ENCODE measurements at regions not wholly inside any gene's neighbourhood (a gene's known extent, or its start where the extent isn't known, plus 50 kb on each side); places are given as distances from the start of the nearest gene placed in this dataset.

DNA sequence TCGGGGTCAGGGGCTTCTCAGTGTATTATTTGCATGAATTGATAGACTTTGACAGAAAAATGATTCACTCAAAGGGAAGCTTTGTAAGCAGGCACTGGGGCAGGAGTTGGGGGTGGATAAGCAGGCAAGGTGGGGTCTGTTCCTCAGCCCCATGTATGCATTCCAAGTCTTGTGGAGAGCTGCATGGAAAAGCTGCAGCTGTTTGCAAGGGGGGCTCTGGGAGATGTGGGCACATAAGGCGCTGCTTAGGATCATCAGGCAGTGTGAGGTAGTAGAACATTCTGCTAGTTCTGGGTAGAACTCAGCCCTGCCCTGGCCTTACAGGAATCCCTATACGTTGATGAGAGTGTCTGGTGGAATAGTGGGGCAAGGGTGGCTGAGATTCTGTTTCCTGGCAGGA, 154.2 kb upstream of the LRIG1 start:
- ATAC-seq (ENCODE audit: low FRiP score in 2 of 2), result no peak
- DNase-seq, result no peak
- no peaks in the 10 kb centered on the region for H3K4me1 ChIP-seq
- H3K4me3 ChIP-seq, result no peak overlapping the region
- H3K27me3 ChIP-seq, result no peaks in the 10 kb centered on the region
- H3K27ac ChIP-seq, result no peak overlapping the region
- TF ChIP-seq, protein P1, sequence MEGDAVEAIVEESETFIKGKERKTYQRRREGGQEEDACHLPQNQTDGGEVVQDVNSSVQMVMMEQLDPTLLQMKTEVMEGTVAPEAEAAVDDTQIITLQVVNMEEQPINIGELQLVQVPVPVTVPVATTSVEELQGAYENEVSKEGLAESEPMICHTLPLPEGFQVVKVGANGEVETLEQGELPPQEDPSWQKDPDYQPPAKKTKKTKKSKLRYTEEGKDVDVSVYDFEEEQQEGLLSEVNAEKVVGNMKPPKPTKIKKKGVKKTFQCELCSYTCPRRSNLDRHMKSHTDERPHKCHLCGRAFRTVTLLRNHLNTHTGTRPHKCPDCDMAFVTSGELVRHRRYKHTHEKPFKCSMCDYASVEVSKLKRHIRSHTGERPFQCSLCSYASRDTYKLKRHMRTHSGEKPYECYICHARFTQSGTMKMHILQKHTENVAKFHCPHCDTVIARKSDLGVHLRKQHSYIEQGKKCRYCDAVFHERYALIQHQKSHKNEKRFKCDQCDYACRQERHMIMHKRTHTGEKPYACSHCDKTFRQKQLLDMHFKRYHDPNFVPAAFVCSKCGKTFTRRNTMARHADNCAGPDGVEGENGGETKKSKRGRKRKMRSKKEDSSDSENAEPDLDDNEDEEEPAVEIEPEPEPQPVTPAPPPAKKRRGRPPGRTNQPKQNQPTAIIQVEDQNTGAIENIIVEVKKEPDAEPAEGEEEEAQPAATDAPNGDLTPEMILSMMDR (IDR thresholded peaks at IDR 0.05), result no peak
- no peaks in the 10 kb centered on the region for H3K9me3 ChIP-seq
- no peaks in the 10 kb centered on the region for H3K36me3 ChIP-seq
- WGBS, 2 donors, result 76 to 81% methylated on average over 3 of the region's 3 CpGs

DNA sequence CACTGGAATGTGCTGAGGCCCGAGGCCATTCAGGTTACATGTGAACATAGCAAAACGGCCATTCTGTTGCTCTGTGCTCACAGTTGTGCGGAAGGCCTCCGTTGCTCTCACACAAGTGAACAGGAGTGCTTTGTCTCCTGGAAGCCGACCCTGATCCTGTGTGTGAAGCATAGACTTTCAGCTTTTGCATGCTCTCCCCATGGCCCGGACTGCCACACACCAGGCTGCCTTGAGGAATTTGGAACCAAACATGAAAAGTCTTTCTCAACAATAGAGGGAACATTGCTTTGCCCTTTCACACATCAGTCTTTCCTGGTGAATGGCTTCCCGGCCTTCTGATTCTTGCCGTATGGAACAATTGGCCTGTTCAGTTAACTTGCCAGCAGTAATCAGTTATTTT, 154.8 kb upstream of the LRIG1 start:
- Histone ChIP-seq H3K27me3 (no peaks in the 10 kb centered on the region), H3K9me3 (no peaks in the 10 kb centered on the region), H3K36me3 (no peaks in the 10 kb centered on the region), H3K27ac (no peak overlapping the region), H3K4me3 (no peak overlapping the region), H3K4me1 (no peaks in the 10 kb centered on the region)
- no peak for TF ChIP-seq POLR2AphosphoS5 (IDR thresholded peaks at IDR 0.05)
- no peak for DNase-seq
- 76 to 85% methylated on average over 6 to 8 of the region's 8 CpGs for WGBS, 2 donors
- no peak for ATAC-seq (ENCODE audit: low FRiP score in 2 of 2)

DNA sequence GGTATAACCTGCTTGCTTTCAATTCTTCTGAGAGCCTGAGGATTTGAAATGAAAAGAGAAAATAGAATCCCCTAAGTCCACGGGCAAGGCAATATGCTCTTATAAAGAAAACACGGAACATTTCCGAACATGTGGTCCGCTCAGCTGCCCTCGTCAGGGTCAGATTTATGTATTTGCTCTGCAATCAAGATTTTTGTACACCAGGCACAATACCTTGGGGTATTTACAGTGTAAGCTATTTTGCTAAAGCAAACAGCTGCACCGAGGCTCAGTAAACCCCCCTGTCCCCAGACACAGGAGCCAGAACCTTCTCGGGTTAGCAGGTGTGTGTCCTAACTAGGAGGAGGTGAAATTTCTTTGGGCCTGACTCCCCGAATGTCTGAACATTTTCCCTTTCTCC, 155.8 kb upstream of the LRIG1 start:
- H3K27me3 ChIP-seq, result no peaks in the 10 kb centered on the region
- no peaks in the 10 kb centered on the region for H3K36me3 ChIP-seq
- no peaks in the 10 kb centered on the region for H3K4me1 ChIP-seq
- H3K9me3 ChIP-seq, result no peaks in the 10 kb centered on the region
- DNase-seq (no peak), ATAC-seq (ENCODE audit: low FRiP score in 2 of 2) (no peak)
- H3K27ac ChIP-seq, result no peak overlapping the region
- H3K4me3 ChIP-seq, result no peak overlapping the region
- WGBS, 2 donors, result 61 to 67% methylated on average over 8 of the region's 8 CpGs
- TF ChIP-seq POLR2A (IDR thresholded peaks at IDR 0.05), result no peak

DNA sequence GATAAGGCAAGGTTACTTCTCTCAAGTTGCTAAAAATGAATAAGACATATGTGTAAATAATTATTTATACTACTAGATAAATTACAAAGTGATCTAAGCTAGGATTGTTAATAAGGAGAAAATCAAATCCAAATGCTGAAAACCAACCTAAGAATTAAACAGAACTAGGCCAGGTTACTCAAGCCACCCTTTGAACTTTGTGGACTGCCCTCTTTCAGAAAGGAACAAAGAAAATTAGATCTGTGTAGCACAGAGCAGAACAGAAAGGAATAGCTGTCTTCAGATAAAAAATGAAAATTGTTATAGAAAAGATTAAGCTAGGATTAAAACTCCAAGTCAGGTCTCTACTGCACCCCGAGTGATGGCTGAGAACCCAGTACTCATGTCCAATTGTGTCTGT, 158.2 kb upstream of the LRIG1 start:
- Histone ChIP-seq H3K27ac (no peak overlapping the region), H3K9me3 (no peaks in the 10 kb centered on the region), H3K27me3 (no peaks in the 10 kb centered on the region), H3K4me1 (no peaks in the 10 kb centered on the region), H3K36me3 (no peaks in the 10 kb centered on the region), H3K4me3 (no peak overlapping the region)
- ATAC-seq (ENCODE audit: low FRiP score in 2 of 2), result no peak
- TF ChIP-seq, protein P1 (IDR thresholded peaks at IDR 0.05), result no peak
- TF ChIP-seq POLR2A (IDR thresholded peaks at IDR 0.05) (no peak), EP300 (IDR thresholded peaks at IDR 0.05) (no peak), POLR2AphosphoS5 (IDR thresholded peaks at IDR 0.05) (no peak)
- no peak for DNase-seq
- 91 to 100% methylated on average over 1 of the region's 1 CpG for WGBS, 2 donors

DNA sequence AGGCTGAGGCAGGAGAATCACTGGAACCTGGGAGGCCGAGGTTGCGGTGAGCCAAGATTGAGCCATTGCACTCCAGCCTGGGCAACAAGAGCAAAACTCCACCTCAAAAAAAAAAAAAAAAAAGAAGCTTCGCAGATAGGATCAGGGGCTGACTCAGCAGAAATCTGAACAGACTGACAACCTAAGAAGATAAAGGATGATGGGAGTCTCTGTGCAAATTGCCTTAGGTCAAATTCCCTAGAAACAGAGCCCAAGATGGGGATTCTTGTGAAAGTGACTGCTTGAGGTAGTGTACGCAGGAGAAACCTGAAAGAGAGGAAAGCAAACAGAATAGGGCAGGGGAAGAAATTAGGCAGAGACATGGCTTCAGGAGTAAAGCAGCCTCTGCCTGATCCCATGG, 160.8 kb upstream of the LRIG1 start:
- TF ChIP-seq EP300 (IDR thresholded peaks at IDR 0.05) (no peak), POLR2AphosphoS5 (IDR thresholded peaks at IDR 0.05) (no peak), POLR2A (IDR thresholded peaks at IDR 0.05) (no peak)
- TF ChIP-seq, protein P1 (IDR thresholded peaks at IDR 0.05), result no peak
- no peaks in the 10 kb centered on the region for H3K9me3 ChIP-seq
- 87 to 90% methylated on average over 4 of the region's 4 CpGs for WGBS, 2 donors

DNA sequence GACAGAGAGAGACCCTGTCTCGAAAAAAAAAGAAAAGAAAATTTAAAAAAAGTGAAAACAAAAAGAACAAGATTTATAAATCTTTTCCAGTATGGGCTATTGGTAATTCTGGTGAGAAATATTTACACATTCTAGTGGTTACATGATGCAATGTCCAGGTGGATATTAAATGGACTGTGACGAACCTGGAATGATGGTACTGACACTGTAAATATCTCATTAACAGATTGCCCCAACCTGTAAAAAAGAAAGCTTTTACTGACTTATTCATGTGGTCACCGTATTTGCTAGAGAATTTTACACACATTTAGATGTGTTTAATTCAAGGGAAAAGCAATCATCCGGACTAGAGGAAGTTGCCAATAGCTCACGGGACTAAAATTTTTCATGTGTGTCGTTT, 162.1 kb upstream of the LRIG1 start:
- Histone ChIP-seq H3K27me3 (no peaks in the 10 kb centered on the region), H3K27ac (no peak overlapping the region), H3K36me3 (no peaks in the 10 kb centered on the region), H3K9me3 (no peaks in the 10 kb centered on the region), H3K4me1 (no peaks in the 10 kb centered on the region), H3K4me3 (no peak overlapping the region)
- ATAC-seq (ENCODE audit: low FRiP score in 2 of 2) (no peak), DNase-seq (no peak)
- WGBS, 2 donors, result 83% methylated on average over 6 of the region's 6 CpGs
- no peak for TF ChIP-seq POLR2A (IDR thresholded peaks at IDR 0.05)
- TF ChIP-seq EP300 (IDR thresholded peaks at IDR 0.05), result no peak
- no peak for TF ChIP-seq POLR2AphosphoS5 (IDR thresholded peaks at IDR 0.05)
- TF ChIP-seq, protein P1 (IDR thresholded peaks at IDR 0.05), result no peak

More for the DNA sequence above, 160.8 kb upstream of the LRIG1 start:
- ATAC-seq (ENCODE audit: low FRiP score in 2 of 2), result no peak
- no peak overlapping the region for H3K4me3 ChIP-seq
- DNase-seq, result no peak
- H3K4me1 ChIP-seq, result no peaks in the 10 kb centered on the region
- no peak overlapping the region for H3K27ac ChIP-seq
- no peaks in the 10 kb centered on the region for H3K27me3 ChIP-seq
- H3K36me3 ChIP-seq, result no peaks in the 10 kb centered on the region
